ENCODE measurements at regions not wholly inside any gene's neighbourhood (a gene's known extent, or its start where the extent isn't known, plus 50 kb on each side); places are given as distances from the start of the nearest gene placed in this dataset.

GRCh38 chr2:177340158-177340557 is 52.4 kb upstream of the AGPS start:
- TF ChIP-seq, protein P1, sequence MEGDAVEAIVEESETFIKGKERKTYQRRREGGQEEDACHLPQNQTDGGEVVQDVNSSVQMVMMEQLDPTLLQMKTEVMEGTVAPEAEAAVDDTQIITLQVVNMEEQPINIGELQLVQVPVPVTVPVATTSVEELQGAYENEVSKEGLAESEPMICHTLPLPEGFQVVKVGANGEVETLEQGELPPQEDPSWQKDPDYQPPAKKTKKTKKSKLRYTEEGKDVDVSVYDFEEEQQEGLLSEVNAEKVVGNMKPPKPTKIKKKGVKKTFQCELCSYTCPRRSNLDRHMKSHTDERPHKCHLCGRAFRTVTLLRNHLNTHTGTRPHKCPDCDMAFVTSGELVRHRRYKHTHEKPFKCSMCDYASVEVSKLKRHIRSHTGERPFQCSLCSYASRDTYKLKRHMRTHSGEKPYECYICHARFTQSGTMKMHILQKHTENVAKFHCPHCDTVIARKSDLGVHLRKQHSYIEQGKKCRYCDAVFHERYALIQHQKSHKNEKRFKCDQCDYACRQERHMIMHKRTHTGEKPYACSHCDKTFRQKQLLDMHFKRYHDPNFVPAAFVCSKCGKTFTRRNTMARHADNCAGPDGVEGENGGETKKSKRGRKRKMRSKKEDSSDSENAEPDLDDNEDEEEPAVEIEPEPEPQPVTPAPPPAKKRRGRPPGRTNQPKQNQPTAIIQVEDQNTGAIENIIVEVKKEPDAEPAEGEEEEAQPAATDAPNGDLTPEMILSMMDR (IDR thresholded peaks at IDR 0.05; ENCODE audit: insufficient read depth, low read length), result no peak
- TF ChIP-seq, protein P2, sequence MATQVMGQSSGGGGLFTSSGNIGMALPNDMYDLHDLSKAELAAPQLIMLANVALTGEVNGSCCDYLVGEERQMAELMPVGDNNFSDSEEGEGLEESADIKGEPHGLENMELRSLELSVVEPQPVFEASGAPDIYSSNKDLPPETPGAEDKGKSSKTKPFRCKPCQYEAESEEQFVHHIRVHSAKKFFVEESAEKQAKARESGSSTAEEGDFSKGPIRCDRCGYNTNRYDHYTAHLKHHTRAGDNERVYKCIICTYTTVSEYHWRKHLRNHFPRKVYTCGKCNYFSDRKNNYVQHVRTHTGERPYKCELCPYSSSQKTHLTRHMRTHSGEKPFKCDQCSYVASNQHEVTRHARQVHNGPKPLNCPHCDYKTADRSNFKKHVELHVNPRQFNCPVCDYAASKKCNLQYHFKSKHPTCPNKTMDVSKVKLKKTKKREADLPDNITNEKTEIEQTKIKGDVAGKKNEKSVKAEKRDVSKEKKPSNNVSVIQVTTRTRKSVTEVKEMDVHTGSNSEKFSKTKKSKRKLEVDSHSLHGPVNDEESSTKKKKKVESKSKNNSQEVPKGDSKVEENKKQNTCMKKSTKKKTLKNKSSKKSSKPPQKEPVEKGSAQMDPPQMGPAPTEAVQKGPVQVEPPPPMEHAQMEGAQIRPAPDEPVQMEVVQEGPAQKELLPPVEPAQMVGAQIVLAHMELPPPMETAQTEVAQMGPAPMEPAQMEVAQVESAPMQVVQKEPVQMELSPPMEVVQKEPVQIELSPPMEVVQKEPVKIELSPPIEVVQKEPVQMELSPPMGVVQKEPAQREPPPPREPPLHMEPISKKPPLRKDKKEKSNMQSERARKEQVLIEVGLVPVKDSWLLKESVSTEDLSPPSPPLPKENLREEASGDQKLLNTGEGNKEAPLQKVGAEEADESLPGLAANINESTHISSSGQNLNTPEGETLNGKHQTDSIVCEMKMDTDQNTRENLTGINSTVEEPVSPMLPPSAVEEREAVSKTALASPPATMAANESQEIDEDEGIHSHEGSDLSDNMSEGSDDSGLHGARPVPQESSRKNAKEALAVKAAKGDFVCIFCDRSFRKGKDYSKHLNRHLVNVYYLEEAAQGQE (IDR thresholded peaks at IDR 0.05; ENCODE audit: insufficient replicate concordance, low read depth), result no peak

All from HL-60 (cell line).